Breast epithelium (tissue), 3 donors: ENCODE measurements at regions not wholly inside any gene's neighbourhood (a gene's known extent, or its start where the extent isn't known, plus 50 kb on each side); places are given as distances from the start of the nearest gene placed in this dataset.

Source experiments
- CTCF ChIP-seq, 3 donors: fragments of 450-650 bp; IDR thresholded peaks; one replicate each; pipeline ENCODE4 v1.5.1; 2016 to 2017; ENCODE audit warnings: antibody characterized with exemption in 3 of 3, mild to moderate bottlenecking in 3 of 3, moderate library complexity in 3 of 3
- POLR2A ChIP-seq: fragments of 450-650 bp; IDR thresholded peaks from one replicate; pipeline ENCODE4 v1.6.1; 2016; ENCODE audit warnings: antibody characterized with exemption, mild to moderate bottlenecking, moderate library complexity
- POLR2AphosphoS5 ChIP-seq, 3 donors: sonication (generic); formaldehyde crosslinking; IDR thresholded peaks; one replicate each; pipeline ENCODE4 v1.6.1; 2017; ENCODE audit warnings: antibody characterized with exemption in 3 of 3

- TF ChIP-seq CTCF (IDR thresholded peaks at IDR 0.05) (no peak), POLR2AphosphoS5 (IDR thresholded peaks at IDR 0.05) (no peak), POLR2A (no peak)
Observed at GRCh38 chr3:61360297-61360965, 109.2 kb upstream of the FHIT start.
